ENCODE measurements at regions not wholly inside any gene's neighbourhood (a gene's known extent, or its start where the extent isn't known, plus 50 kb on each side); places are given as distances from the start of the nearest gene placed in this dataset.

- TF ChIP-seq CTCF (IDR thresholded peaks at IDR 0.05; ENCODE audit: insufficient read depth, low read depth, low read length) (no peak), EZH2 (IDR thresholded peaks at IDR 0.05; ENCODE audit: insufficient read depth, low read length) (no peak)
These were observed 130.6 kb upstream of the ADRA1B start for GRCh38 chr5:159785656-159786055.
